ENCODE measurements at regions not wholly inside any gene's neighbourhood (a gene's known extent, or its start where the extent isn't known, plus 50 kb on each side); places are given as distances from the start of the nearest gene placed in this dataset.
A peak's percentile ranks its signal among the peaks of the same experiment; 100 is the strongest.

DNA sequence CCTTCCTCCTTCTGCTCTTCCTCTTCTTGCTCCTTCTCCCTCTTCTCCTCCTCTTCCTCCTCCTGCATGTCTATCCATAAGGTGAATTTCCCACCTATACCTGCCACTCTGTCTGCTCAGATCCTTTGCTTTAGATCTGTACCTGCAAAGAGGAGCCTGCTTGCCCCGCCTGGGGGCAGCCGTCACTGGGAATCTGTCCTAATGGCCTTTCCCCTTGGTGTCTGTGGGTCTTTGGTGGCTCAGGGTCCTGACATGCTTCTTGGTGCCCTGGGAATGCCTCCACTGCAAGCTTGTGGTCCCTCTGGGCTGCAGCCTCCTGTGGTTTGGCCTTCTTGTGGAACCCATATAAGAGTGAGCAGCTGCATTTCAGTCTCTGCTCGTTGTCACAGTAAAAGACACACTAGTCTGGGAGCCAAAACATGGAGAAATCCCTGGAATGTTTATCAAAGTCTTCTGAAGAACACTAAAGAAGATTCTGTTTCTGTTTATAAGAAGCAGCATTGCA lies 79.5 kb upstream of the CSF3R start:
- H3K27ac Mint-ChIP-seq: no peak overlapping the region
- no peaks in the 10 kb centered on the region for H3K36me3 Mint-ChIP-seq (ENCODE audit: insufficient read depth in 2 of 2)
- no peaks in the 10 kb centered on the region for H3K4me1 Mint-ChIP-seq (ENCODE audit: low read depth)
- no peaks in the 10 kb centered on the region for H3K27me3 Mint-ChIP-seq (ENCODE audit: low read depth)
- no peak for ATAC-seq (replicated peaks in 1 of 2)
- DNase-seq: no peak
- H3K4me3 Mint-ChIP-seq: no peak overlapping the region
- H3K9me3 Mint-ChIP-seq: no peaks in the 10 kb centered on the region

DNA sequence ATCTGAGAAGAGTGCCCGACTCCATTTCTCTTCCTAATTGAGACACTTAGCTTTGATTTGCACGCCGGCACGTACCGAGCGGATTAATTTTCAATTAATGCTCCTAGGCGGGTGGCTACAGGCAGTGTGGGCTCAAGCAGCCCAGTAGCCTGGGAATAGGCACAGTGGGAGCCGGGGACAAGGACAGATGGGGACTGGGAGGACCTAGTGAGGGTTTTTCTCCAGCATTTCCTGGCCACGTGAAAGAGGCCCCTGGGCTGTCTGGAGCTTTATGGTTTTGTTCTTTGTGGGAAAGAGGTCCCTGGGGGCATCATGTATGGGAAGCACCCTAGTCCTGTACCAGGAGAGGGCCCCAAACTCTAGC lies 78.6 kb upstream of the CSF3R start:
- Mint-ChIP-seq H3K36me3 (ENCODE audit: insufficient read depth in 2 of 2) (no peaks in the 10 kb centered on the region), H3K27ac (no peak overlapping the region), H3K4me1 (ENCODE audit: low read depth) (no peaks in the 10 kb centered on the region), H3K4me3 (no peak overlapping the region), H3K9me3 (no peaks in the 10 kb centered on the region), H3K27me3 (ENCODE audit: low read depth) (no peaks in the 10 kb centered on the region)
- ATAC-seq (replicated peaks in 1 of 2) (no peak), DNase-seq (no peak)

DNA sequence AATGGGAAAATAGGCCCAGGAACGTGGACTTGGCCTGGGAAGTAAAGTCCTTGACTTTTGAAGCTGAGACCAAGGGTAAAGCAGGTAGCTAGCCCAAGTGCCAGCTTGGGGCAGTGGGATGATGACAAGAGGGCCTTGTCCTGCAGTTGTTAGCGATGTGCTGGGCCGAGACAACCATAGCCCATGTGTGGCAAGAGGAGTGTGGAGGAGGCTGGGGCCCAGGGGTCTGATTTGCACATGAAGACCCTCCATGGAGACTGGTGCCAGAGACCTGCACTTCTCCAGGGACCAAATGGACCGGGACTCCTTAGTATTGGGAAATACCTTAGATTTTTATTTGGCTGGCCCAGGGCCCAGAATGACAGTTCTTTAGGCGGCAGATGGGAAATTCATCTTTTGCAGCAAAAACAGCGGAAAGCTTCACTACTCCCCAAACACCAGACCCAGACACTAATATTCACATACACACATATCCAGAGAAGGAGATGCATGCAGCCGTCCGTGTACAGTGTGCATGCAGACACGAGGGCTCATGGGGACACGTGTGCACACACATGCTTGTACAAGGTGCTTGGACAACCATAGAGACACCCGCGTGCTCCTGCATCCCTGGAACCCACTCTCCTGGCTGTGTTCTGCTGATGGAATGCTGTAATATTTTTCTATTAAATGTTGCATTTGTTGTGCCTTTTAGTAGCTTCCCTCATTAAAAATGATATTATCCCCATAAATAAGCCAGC lies 78.1 kb upstream of the CSF3R start:
- no peaks in the 10 kb centered on the region for H3K9me3 Mint-ChIP-seq
- no peak overlapping the region for H3K4me3 Mint-ChIP-seq
- H3K4me1 Mint-ChIP-seq (ENCODE audit: low read depth): no peaks in the 10 kb centered on the region
- H3K36me3 Mint-ChIP-seq (ENCODE audit: insufficient read depth in 2 of 2): no peaks in the 10 kb centered on the region
- no peaks in the 10 kb centered on the region for H3K27me3 Mint-ChIP-seq (ENCODE audit: low read depth)
- DNase-seq: no peak
- no peak overlapping the region for H3K27ac Mint-ChIP-seq
- no peak for ATAC-seq (replicated peaks in 1 of 2)

DNA sequence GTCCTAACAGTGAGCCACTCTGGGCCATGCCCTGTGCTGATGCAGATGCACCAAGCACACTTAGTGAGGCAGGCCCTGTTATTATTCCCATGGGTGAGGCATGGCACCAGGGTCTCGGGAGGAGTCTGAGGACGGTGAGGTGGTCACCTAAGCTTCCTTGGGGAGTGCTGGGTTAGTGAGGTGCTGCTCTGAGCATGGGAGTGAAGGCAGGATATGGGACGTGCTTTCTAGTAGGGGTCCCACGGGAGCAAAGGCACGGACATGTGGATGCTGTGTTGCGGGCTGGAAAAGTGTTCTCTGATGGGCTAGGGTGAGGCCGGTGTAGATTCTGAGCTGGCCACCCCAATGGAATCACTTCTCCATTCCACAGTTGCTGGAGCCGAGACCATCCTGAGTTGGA lies 77.5 kb upstream of the CSF3R start:
- H3K36me3 Mint-ChIP-seq (ENCODE audit: insufficient read depth in 2 of 2): no peaks in the 10 kb centered on the region
- peaks cover 3% of the 10 kb centered on the region for H3K27me3 Mint-ChIP-seq (ENCODE audit: low read depth)
- H3K4me3 Mint-ChIP-seq: no peak overlapping the region
- ATAC-seq (replicated peaks in 1 of 2): no peak
- DNase-seq: no peak
- no peaks in the 10 kb centered on the region for H3K4me1 Mint-ChIP-seq (ENCODE audit: low read depth)
- H3K9me3 Mint-ChIP-seq: no peaks in the 10 kb centered on the region
- no peak overlapping the region for H3K27ac Mint-ChIP-seq

DNA sequence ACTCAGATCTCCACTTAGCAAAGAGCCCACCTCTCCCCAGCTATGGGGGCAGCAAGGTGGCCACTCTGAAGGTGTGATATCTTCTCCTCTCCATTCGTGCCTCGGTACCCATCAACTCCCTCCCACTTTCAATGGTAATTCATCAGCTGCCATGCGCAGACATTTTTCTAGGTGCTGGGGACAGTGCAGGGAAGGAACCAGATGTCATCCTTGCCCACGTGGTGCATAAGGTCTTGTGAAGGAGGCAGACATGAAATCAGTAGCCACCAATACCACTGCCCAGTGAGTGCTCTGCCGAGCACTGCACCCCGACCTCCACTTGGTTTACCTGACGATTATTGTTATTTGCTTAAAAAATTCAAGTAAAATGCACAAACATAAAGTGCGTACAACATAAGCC lies 76.3 kb upstream of the CSF3R start:
- no peak for ATAC-seq (replicated peaks in 1 of 2)
- H3K27ac Mint-ChIP-seq: no peak overlapping the region
- DNase-seq: no peak
- H3K27me3 Mint-ChIP-seq (ENCODE audit: low read depth): peaks cover 9% of the 10 kb centered on the region
- no peaks in the 10 kb centered on the region for H3K9me3 Mint-ChIP-seq
- H3K36me3 Mint-ChIP-seq (ENCODE audit: insufficient read depth in 2 of 2): no peaks in the 10 kb centered on the region
- no peaks in the 10 kb centered on the region for H3K4me1 Mint-ChIP-seq (ENCODE audit: low read depth)
- no peak overlapping the region for H3K4me3 Mint-ChIP-seq

DNA sequence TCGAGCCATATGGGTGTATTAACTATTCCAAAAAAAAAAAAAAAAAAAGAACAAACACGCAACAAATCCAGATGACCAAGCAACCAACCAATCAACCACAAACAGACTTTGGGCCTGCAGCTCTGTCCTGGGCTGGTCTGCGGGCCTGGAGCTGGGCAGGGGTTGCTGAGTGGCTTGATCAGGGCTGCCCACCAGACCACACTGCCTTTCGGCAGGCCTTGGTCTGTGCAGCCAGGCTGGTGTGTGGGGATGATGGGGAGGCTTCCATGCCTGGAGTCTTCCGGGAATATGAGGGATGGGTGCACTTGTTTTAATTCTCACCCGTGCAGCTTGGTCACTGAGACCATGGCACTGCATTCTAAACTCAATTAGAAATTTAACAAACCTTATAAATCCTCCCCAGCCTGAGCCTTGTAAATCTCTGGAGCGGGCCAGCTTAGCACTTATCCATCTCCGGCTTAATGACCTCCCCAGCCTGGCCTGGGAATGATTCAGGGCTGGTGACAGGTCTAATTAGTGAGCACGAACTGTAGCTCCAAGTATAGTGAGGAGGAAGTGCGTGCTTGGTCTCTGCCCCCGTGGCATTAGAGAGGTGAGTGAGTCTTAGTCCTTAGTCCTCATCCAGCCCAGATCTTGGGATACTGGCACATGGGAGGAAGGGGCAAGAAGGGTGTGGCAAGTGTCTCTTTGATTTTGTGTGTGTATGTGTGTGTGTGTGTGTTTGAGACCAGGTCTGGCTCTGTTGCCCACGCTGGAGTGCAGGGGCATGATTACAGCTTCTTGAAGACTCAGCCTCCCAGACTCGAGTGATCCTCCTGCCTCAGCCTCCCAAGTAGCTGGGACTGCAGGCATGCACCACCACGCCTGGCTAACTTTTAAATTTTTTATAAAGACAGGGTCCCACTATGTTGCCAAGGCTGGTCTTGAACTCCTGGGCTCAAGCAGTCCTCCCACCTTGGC lies 74.6 kb upstream of the CSF3R start:
- ATAC-seq (replicated peaks in 1 of 2) (no peak), DNase-seq (no peak)
- H3K9me3 Mint-ChIP-seq: no peaks in the 10 kb centered on the region
- no peaks in the 10 kb centered on the region for H3K4me1 Mint-ChIP-seq (ENCODE audit: low read depth)
- no peak overlapping the region for H3K27ac Mint-ChIP-seq
- peaks cover 26% of the 10 kb centered on the region for H3K27me3 Mint-ChIP-seq (ENCODE audit: low read depth)
- H3K4me3 Mint-ChIP-seq: no peak overlapping the region
- no peaks in the 10 kb centered on the region for H3K36me3 Mint-ChIP-seq (ENCODE audit: insufficient read depth in 2 of 2)

DNA sequence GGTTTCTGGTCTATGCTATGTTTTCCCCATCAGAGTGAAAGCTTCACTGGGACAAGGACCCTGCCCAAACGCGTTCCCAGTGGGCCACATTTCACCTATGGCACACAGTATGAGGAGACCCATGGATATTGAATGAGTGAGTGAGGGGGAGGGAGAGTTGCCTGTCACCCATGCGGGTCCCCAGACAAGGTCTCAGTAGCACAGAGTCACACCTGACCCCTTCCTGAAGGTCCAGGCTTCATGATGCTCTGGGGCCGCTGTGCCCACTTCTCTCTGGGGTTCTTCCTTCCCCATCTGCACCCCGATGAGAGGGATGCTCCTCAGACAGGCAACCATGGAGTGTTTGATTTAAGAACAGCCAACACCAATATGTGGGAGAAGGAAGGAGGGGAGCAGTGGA lies 72.3 kb upstream of the CSF3R start:
- H3K36me3 Mint-ChIP-seq (ENCODE audit: insufficient read depth in 2 of 2): no peaks in the 10 kb centered on the region
- ATAC-seq (replicated peaks in 1 of 2): no peak

DNA sequence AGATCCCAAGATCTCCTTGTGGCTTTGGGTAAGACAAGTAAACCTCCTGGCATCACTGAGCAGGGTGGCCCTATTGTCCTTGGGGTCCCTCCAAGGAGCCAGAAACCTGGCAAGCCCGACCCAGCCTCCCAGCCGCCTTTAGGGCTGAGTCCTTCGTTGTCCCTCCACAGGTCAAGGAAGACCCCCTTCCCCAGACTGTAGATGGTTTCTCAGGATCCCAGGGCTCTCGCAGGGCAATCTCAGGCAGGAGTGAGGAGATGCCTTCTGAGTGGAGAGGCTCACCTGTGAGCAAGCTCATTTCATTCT lies 71.6 kb upstream of the CSF3R start:
- DNase-seq (no peak), ATAC-seq (replicated peaks in 1 of 2) (no peak)
- Mint-ChIP-seq H3K4me1 (ENCODE audit: low read depth) (no peaks in the 10 kb centered on the region), H3K36me3 (ENCODE audit: insufficient read depth in 2 of 2) (no peaks in the 10 kb centered on the region), H3K27ac (no peak overlapping the region), H3K9me3 (no peaks in the 10 kb centered on the region), H3K4me3 (no peak overlapping the region), H3K27me3 (ENCODE audit: low read depth) (peaks cover 42% of the 10 kb centered on the region)

More for the DNA sequence above, 72.3 kb upstream of the CSF3R start:
- no peak for DNase-seq
- Mint-ChIP-seq H3K9me3 (no peaks in the 10 kb centered on the region), H3K4me1 (ENCODE audit: low read depth) (no peaks in the 10 kb centered on the region), H3K27me3 (ENCODE audit: low read depth) (peaks cover 36% of the 10 kb centered on the region), H3K4me3 (no peak overlapping the region), H3K27ac (no peak overlapping the region)

DNA sequence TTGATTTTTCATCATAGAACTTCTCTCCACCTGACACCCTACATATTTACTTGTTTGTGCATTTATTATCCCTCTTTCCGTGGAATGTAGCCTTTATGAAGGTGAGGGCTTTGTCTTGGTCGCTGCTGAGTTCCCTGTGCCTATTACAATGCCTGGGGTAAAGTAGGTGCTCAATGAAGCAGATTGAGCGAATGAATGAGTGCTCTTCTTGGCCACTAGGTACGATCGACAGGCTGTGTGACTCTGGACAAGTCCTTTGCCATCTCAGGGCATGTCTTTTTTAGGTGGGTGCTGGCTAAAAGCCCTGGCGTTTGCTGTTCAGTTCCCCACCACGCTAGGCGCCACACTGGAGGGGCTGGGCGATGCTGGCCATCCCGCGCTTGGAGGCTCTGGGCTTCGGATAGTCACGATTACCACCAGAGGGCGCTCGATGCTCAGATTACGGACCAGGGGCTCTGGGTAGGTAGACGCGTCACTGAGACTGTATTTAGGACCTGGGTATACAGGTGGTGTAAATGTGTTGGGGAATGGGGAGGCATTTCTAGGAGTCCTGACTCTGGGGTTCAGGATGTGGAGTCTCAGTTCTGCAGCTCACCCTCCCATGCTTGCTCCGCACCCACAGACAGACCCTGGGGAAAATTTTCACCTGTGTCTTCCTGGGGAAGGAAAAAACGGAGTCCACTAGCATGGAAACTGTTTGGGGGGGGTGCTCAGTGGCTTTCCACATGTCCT lies 71.0 kb upstream of the CSF3R start:
- no peaks in the 10 kb centered on the region for H3K9me3 Mint-ChIP-seq
- ATAC-seq (replicated peaks in 1 of 2): peak; percentile 86 to 87
- no peak overlapping the region for H3K27ac Mint-ChIP-seq
- H3K4me1 Mint-ChIP-seq (ENCODE audit: low read depth): no peaks in the 10 kb centered on the region
- no peaks in the 10 kb centered on the region for H3K36me3 Mint-ChIP-seq (ENCODE audit: insufficient read depth in 2 of 2)
- H3K4me3 Mint-ChIP-seq: no peak overlapping the region
- DNase-seq: peak; percentile 74 to 79
- H3K27me3 Mint-ChIP-seq (ENCODE audit: low read depth): peaks cover 42% of the 10 kb centered on the region

DNA sequence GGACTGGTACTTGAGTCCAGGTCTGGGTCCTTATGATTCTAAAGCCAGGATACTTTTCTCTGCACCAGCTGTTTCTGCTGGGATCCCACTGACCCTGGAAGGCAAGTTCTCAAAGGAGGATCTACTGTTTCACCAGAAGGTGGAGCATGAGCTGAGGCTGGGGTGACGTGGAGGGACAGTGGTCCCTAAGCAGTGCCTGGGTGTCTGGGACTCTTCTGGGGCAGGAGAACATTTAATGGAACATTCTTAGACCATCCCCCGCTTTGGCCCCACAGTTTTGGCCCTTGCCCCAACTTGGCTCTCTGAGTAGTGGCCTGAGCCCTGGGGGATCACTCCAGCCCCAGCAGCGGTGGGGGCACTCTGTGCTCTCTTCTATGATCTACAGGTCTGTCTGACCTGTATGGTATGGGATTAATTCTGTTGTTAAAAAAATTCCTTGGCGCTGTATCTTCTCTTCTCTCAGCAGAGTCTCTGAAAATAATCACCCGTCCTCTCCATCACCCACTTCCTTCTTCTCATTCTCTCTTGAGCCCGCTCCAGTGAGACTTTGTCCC lies 60.3 kb upstream of the CSF3R start:
- DNase-seq (no peak), ATAC-seq (replicated peaks in 1 of 2) (no peak)
- Mint-ChIP-seq H3K36me3 (ENCODE audit: insufficient read depth in 2 of 2) (no peaks in the 10 kb centered on the region), H3K9me3 (no peaks in the 10 kb centered on the region), H3K4me1 (ENCODE audit: low read depth) (no peaks in the 10 kb centered on the region), H3K27me3 (ENCODE audit: low read depth) (peaks cover 21% of the 10 kb centered on the region), H3K27ac (no peak overlapping the region), H3K4me3 (no peak overlapping the region)

DNA sequence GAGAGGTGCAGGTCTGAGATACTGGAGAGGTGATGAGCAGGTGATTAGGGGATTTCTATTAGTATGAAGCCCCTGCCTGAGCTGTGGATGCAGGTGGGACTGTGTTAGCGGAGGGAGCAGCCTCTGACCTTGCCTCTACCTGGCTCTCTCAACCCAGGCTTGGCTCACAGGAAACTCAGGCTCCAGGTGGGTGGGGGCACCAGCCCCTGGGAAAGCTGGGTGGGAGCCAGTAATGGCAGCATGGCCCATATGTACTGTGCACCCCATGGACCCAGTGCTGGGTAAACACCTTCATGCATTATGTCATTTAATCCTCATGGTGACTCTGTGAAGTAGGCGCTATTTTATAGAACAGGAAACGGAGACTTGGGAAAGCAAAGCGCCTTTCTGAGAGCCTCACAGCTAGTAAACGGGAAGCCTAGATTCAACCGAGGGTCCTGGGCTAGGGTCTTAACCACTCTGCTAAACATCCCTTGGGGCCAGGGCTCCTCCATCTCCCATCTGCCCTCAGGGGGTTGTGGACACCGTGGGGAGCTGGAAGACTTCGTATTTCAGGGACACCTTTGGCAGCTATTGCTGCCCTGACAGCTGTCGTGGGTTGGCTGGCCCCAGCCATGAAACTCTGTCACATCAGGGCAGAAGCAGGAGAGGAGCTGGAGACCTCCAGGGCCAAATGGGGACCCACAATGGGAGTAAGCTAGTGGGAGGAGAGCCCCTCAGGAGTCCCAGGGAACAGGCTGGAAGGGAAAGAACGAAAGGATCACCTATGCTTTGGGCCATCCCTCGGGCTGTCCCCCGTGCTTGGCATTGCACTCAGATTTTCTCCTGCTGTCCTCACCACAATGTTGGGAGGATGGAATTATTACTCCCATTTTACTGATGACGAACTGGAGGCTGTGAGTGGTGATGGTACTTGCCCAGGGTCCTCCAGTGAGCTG lies 59.6 kb upstream of the CSF3R start:
- no peaks in the 10 kb centered on the region for H3K4me1 Mint-ChIP-seq (ENCODE audit: low read depth)
- H3K4me3 Mint-ChIP-seq: no peak overlapping the region
- no peak for ATAC-seq (replicated peaks in 1 of 2)
- no peak for DNase-seq
- H3K27me3 Mint-ChIP-seq (ENCODE audit: low read depth): peaks cover 29% of the 10 kb centered on the region
- H3K9me3 Mint-ChIP-seq: no peaks in the 10 kb centered on the region
- H3K27ac Mint-ChIP-seq: no peak overlapping the region
- H3K36me3 Mint-ChIP-seq (ENCODE audit: insufficient read depth in 2 of 2): no peaks in the 10 kb centered on the region

DNA sequence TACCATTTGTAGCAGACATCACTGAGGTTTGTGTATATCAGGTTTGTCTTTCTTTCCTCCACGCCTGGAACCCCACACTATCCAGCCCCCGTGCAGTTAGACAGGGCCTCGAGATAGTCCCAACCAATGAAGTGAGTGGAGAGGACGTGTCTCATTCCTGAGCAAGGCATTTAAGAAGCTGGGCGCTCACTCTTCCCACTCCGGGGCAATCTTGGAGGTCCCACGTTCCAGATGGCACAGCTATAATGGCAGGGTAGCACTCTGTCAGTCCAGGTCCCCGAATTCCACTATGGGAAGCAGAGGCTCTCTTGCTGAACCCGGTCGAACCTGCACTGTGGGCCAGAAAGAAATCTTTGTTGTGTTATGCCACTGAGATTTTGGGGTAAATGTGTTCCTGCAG lies 57.3 kb upstream of the CSF3R start:
- DNase-seq (no peak), ATAC-seq (replicated peaks in 1 of 2) (no peak)
- Mint-ChIP-seq H3K9me3 (no peaks in the 10 kb centered on the region), H3K27me3 (ENCODE audit: low read depth) (peaks cover 39% of the 10 kb centered on the region), H3K4me3 (no peak overlapping the region), H3K27ac (no peak overlapping the region), H3K4me1 (ENCODE audit: low read depth) (no peaks in the 10 kb centered on the region), H3K36me3 (ENCODE audit: insufficient read depth in 2 of 2) (no peaks in the 10 kb centered on the region)
